ENCODE measurements at regions not wholly inside any gene's neighbourhood (a gene's known extent, or its start where the extent isn't known, plus 50 kb on each side); places are given as distances from the start of the nearest gene placed in this dataset.

- DNase-seq (ENCODE audit: low read depth in 4 of 4, low spot score in 3 of 4), result no peak
Measured at GRCh38 chr1:221408117-221408803, 333.6 kb downstream of the DUSP10 start.

- no peak for DNase-seq (ENCODE audit: low read depth in 4 of 4, low spot score in 3 of 4)
Measured at GRCh38 chr1:221411283-221411682, 330.6 kb downstream of the DUSP10 start.

- DNase-seq (ENCODE audit: low read depth in 4 of 4, low spot score in 3 of 4), result no peak
Measured at GRCh38 chr1:221414772-221415539, 326.9 kb downstream of the DUSP10 start.

GRCh38 chr1:221415651-221416050, 326.2 kb downstream of the DUSP10 start:
- no peak for DNase-seq (ENCODE audit: low read depth in 4 of 4, low spot score in 3 of 4)

- no peak for DNase-seq (ENCODE audit: low read depth in 4 of 4, low spot score in 3 of 4)
Measured at GRCh38 chr1:221416142-221416541, 325.7 kb downstream of the DUSP10 start.

- DNase-seq (ENCODE audit: low read depth in 4 of 4, low spot score in 3 of 4), result no peak
Measured at GRCh38 chr1:221416723-221417122, 325.2 kb downstream of the DUSP10 start.

- no peak for DNase-seq (ENCODE audit: low read depth in 4 of 4, low spot score in 3 of 4)
Measured at GRCh38 chr1:221418346-221418745, 323.5 kb downstream of the DUSP10 start.

GRCh38 chr1:221419513-221420095, 322.3 kb downstream of the DUSP10 start:
- DNase-seq (ENCODE audit: low read depth in 4 of 4, low spot score in 3 of 4), result no peak

GRCh38 chr1:221429264-221429663, 312.6 kb downstream of the DUSP10 start:
- DNase-seq (ENCODE audit: low read depth in 4 of 4, low spot score in 3 of 4), result no peak

- DNase-seq (ENCODE audit: low read depth in 4 of 4, low spot score in 3 of 4), result no peak
Measured at GRCh38 chr1:221430152-221430960, 311.5 kb downstream of the DUSP10 start.

- no peak for DNase-seq (ENCODE audit: low read depth in 4 of 4, low spot score in 3 of 4)
Measured at GRCh38 chr1:221431068-221431651, 310.7 kb downstream of the DUSP10 start.

- DNase-seq (ENCODE audit: low read depth in 4 of 4, low spot score in 3 of 4), result no peak
Measured at GRCh38 chr1:221431961-221432360, 309.9 kb downstream of the DUSP10 start.

- DNase-seq (ENCODE audit: low read depth in 4 of 4, low spot score in 3 of 4), result peak in 2 of 4 donors; percentile 29 to 36
Measured at GRCh38 chr1:221435504-221435904, 306.4 kb downstream of the DUSP10 start.

GRCh38 chr1:221437171-221437570, 304.7 kb downstream of the DUSP10 start:
- DNase-seq (ENCODE audit: low read depth in 4 of 4, low spot score in 3 of 4), result no peak

GRCh38 chr1:221437926-221438325, 304.0 kb downstream of the DUSP10 start:
- no peak for DNase-seq (ENCODE audit: low read depth in 4 of 4, low spot score in 3 of 4)

GRCh38 chr1:221439008-221439746, 302.7 kb downstream of the DUSP10 start:
- no peak for DNase-seq (ENCODE audit: low read depth in 4 of 4, low spot score in 3 of 4)

GRCh38 chr1:221439747-221440501, 302.0 kb downstream of the DUSP10 start:
- no peak for DNase-seq (ENCODE audit: low read depth in 4 of 4, low spot score in 3 of 4)

- DNase-seq (ENCODE audit: low read depth in 4 of 4, low spot score in 3 of 4), result peak in 1 of 4 donors; percentile 19
Measured at GRCh38 chr1:221440658-221441057, 301.2 kb downstream of the DUSP10 start.

GRCh38 chr1:221442056-221442455, 299.8 kb downstream of the DUSP10 start:
- DNase-seq (ENCODE audit: low read depth in 4 of 4, low spot score in 3 of 4), result no peak
